Nephron (organoid): ENCODE measurements at regions not wholly inside any gene's neighbourhood (a gene's known extent, or its start where the extent isn't known, plus 50 kb on each side); places are given as distances from the start of the nearest gene placed in this dataset.

Experiments
- H3K27ac Mint-ChIP-seq, 3 experiments: 2 replicates each; pipeline ENCODE4 v1.8.0; 2020; ENCODE audit warnings: mixed read lengths in 3 of 3, mild to moderate bottlenecking in 2 of 3, moderate library complexity in 1 of 3
- H3K27me3 Mint-ChIP-seq: 2 replicates; pipeline ENCODE4 v1.8.0; 2021; ENCODE audit warnings: low read depth, mild to moderate bottlenecking, moderate library complexity, mixed read lengths
- H3K36me3 Mint-ChIP-seq: 2 replicates; pipeline ENCODE4 v1.8.0; 2020; ENCODE audit warnings: low read depth, mixed read lengths
- H3K4me1 Mint-ChIP-seq: 2 replicates; pipeline ENCODE4 v1.8.0; 2020; ENCODE audit warnings: mixed read lengths
- H3K4me3 Mint-ChIP-seq, 3 experiments: 2 replicates each; pipeline ENCODE4 v1.8.0; 2020; ENCODE audit warnings: mild to moderate bottlenecking in 3 of 3, mixed read lengths in 3 of 3, moderate library complexity in 2 of 3
- H3K9me3 Mint-ChIP-seq: 2 replicates; pipeline ENCODE4 v1.8.0; 2020; ENCODE audit warnings: mixed read lengths
- CTCF ChIP-seq, 3 experiments: fragments of 200-600 bp; sonication (generic); IDR thresholded peaks; one replicate each; pipeline ENCODE4 v1.5.0; 2021; ENCODE audit warnings: antibody characterized with exemption in 3 of 3; ENCODE audit not compliant: unreplicated experiment in 3 of 3

DNA sequence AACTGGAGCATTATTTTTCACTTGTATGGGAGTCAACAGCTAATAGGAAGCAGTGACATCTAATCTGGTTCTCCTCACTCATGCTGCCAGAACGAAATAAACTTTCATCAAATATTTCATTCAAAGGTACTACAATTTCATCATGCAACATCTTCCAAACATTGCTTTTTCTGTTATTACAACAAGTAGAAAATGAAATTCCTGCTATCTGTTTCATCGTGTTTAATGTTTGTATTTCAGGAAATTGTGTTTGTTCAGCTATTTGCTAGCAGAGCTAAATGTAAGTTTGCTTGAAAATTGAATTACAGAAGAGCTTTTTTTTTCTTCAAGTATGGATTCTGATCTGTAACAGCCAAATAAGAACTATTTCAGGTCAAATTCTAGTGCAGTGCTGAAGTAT, 90.1 kb downstream of the SLITRK6 start:
- TF ChIP-seq CTCF (IDR thresholded peaks at IDR 0.05; ENCODE audit: unreplicated experiment in 3 of 3), result no peak
- H3K4me3 Mint-ChIP-seq, result no peak overlapping the region
- H3K27ac Mint-ChIP-seq, result no peak overlapping the region
- no peaks in the 10 kb centered on the region for H3K27me3 Mint-ChIP-seq
- no peaks in the 10 kb centered on the region for H3K4me1 Mint-ChIP-seq
- no peaks in the 10 kb centered on the region for H3K36me3 Mint-ChIP-seq
- H3K9me3 Mint-ChIP-seq, result no peaks in the 10 kb centered on the region

DNA sequence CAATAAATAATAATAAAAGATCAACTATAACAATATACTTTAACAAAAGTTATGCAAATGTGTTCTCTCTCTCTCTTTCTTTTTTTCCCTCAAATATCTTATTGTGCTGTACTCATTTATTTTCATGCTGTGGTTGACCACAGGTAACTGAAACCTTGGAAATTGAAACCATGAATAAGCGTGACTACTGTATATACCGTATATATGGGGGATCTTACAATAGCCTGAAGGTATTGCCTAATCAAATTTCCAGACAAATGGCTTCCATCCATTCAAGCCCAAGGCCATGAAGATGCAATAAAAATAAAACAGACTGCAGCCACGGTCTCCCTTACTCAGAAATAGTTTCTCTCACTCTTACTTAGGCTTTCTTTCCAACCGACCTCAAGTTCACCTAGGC, 98.3 kb downstream of the SLITRK6 start:
- no peaks in the 10 kb centered on the region for H3K27me3 Mint-ChIP-seq
- no peak overlapping the region for H3K4me3 Mint-ChIP-seq
- H3K9me3 Mint-ChIP-seq, result peaks cover 4% of the 10 kb centered on the region
- H3K27ac Mint-ChIP-seq, result no peak overlapping the region
- H3K36me3 Mint-ChIP-seq, result no peaks in the 10 kb centered on the region
- no peaks in the 10 kb centered on the region for H3K4me1 Mint-ChIP-seq
- no peak for TF ChIP-seq CTCF (IDR thresholded peaks at IDR 0.05; ENCODE audit: unreplicated experiment in 3 of 3)

DNA sequence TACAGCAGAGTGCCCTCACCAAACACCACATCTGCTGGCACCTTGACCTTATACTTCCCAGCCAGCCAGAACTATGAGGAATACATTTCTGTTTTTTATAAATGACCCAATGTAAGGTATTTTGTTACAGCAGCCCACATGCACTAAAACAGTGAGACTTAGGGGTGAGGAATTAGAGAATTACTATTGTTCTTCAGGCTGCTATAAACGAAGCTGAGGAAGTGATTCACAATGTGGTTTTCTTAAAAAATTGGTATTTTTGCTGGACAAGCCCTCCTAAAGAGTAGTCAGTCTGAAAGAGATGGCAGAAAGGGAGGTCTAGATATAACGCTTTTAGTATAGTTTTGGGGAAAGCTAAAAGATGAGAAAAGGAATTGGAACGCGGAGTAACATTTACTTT, 101.0 kb downstream of the SLITRK6 start:
- H3K9me3 Mint-ChIP-seq, result peaks cover 4% of the 10 kb centered on the region
- H3K4me1 Mint-ChIP-seq, result no peaks in the 10 kb centered on the region
- TF ChIP-seq CTCF (IDR thresholded peaks at IDR 0.05; ENCODE audit: unreplicated experiment in 3 of 3), result no peak
- H3K36me3 Mint-ChIP-seq, result no peaks in the 10 kb centered on the region
- H3K4me3 Mint-ChIP-seq, result no peak overlapping the region
- no peak overlapping the region for H3K27ac Mint-ChIP-seq
- H3K27me3 Mint-ChIP-seq, result no peaks in the 10 kb centered on the region

- no peak for TF ChIP-seq CTCF (IDR thresholded peaks at IDR 0.05; ENCODE audit: unreplicated experiment in 3 of 3)
Observed at GRCh38 chr13:85694992-85695391, 104.2 kb downstream of the SLITRK6 start.

DNA sequence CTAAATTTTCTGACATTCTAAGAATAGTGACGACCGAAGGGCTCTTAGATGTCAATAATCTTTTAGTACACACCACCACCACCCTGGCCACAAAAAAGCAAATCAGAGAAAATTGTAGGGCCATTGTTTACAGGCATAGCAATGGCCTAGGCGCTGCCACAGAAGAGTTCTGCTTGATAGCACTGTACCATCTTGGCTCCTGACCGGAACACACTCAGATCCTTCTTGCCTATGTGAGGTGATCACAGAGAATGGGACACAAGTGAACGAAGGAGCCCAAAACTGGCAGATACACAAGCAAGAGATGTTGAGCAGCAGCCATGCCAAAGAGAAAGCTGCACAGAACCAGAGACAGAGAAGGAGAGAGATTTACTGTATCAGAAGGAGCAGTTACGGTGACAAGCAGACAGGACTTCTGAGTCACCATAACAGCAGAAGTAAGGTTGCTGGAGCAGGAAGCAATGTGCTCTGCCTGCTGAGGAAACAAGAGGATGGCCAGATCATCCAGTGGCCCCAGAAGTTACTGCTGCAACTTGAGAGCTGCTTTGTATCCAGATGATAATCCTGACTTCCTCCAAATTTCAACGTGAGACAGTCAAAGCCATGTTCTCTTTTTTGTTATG, 105.2 kb downstream of the SLITRK6 start:
- H3K36me3 Mint-ChIP-seq, result no peaks in the 10 kb centered on the region
- H3K4me1 Mint-ChIP-seq, result no peaks in the 10 kb centered on the region
- no peaks in the 10 kb centered on the region for H3K9me3 Mint-ChIP-seq
- no peak overlapping the region for H3K27ac Mint-ChIP-seq
- TF ChIP-seq CTCF (IDR thresholded peaks at IDR 0.05; ENCODE audit: unreplicated experiment in 3 of 3), result no peak
- no peaks in the 10 kb centered on the region for H3K27me3 Mint-ChIP-seq
- no peak overlapping the region for H3K4me3 Mint-ChIP-seq

More at GRCh38 chr13:85694992-85695391, 104.2 kb downstream of the SLITRK6 start:
- Mint-ChIP-seq H3K4me3 (no peak overlapping the region), H3K36me3 (no peaks in the 10 kb centered on the region), H3K27ac (no peak overlapping the region), H3K4me1 (no peaks in the 10 kb centered on the region), H3K9me3 (no peaks in the 10 kb centered on the region), H3K27me3 (no peaks in the 10 kb centered on the region)

DNA sequence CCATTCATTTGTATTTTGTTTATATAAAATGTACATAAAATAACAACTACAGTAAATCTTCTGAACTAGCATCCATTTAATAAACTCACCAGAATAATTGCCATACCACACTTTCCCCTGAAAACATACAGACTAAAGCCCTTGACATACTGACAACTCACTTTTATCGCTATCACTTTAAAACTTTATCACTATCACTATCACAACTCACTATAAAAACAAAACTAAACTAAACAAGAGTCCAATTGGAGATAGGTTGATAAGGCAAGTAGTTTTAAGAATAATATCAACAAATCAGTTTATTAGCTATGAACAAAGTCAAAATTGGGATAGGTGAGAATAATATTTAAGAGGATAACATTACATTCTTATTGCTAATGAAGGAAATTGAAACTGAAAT, 108.9 kb downstream of the SLITRK6 start:
- TF ChIP-seq CTCF (IDR thresholded peaks at IDR 0.05; ENCODE audit: unreplicated experiment in 3 of 3), result no peak
- H3K27me3 Mint-ChIP-seq, result no peaks in the 10 kb centered on the region
- H3K36me3 Mint-ChIP-seq, result no peaks in the 10 kb centered on the region

More for the DNA sequence above, 108.9 kb downstream of the SLITRK6 start:
- H3K9me3 Mint-ChIP-seq, result no peaks in the 10 kb centered on the region
- no peak overlapping the region for H3K4me3 Mint-ChIP-seq
- H3K4me1 Mint-ChIP-seq, result no peaks in the 10 kb centered on the region
- H3K27ac Mint-ChIP-seq, result no peak overlapping the region
